Stomach (tissue), 4 donors: ENCODE measurements at regions not wholly inside any gene's neighbourhood (a gene's known extent, or its start where the extent isn't known, plus 50 kb on each side); places are given as distances from the start of the nearest gene placed in this dataset.

Source experiments
- CTCF ChIP-seq, 7 experiments: fragments of 450-650 bp in 4 of 7; fragments of 200-600 bp in 3 of 7; sonication (generic) in 3 of 7; IDR thresholded peaks; one replicate each; pipeline ENCODE4 v1.5.1; 2016 to 2019; ENCODE audit warnings: antibody characterized with exemption in 7 of 7, control low read depth in 2 of 7, mild to moderate bottlenecking in 1 of 7
- EP300 ChIP-seq: sonication (generic); formaldehyde crosslinking; IDR thresholded peaks from one replicate; pipeline ENCODE4 v1.6.1; 2017; ENCODE audit warnings: antibody characterized with exemption
- POLR2A ChIP-seq, 4 donors: fragments of 450-650 bp; IDR thresholded peaks; one replicate each; pipeline ENCODE4 v1.6.1; 2016; ENCODE audit warnings: antibody characterized with exemption in 4 of 4, control low read depth in 2 of 4, mild to moderate bottlenecking in 1 of 4, moderate library complexity in 1 of 4
- POLR2AphosphoS5 ChIP-seq, 3 donors: sonication (generic); formaldehyde crosslinking; IDR thresholded peaks; one replicate each; pipeline ENCODE4 v1.6.1; 2016; ENCODE audit warnings: antibody characterized with exemption in 3 of 3

- TF ChIP-seq POLR2A (IDR thresholded peaks at IDR 0.05) (no peak), CTCF (IDR thresholded peaks at IDR 0.05) (no peak), POLR2AphosphoS5 (IDR thresholded peaks at IDR 0.05) (no peak), EP300 (no peak)
Observed at GRCh38 chr18:28248653-28249052, 71.7 kb upstream of the CDH2 start.
